CD4-positive, alpha-beta T cell (primary cell): ENCODE measurements at regions not wholly inside any gene's neighbourhood (a gene's known extent, or its start where the extent isn't known, plus 50 kb on each side); places are given as distances from the start of the nearest gene placed in this dataset.

Experiments
- ATAC-seq: fragments of 200-7000 bp; cut with Tn5 transposase; one replicate; pipeline ENCODE4 v1.10.0; 2022; ENCODE audit warnings: mild to moderate bottlenecking; ENCODE audit not compliant: poor library complexity
- CTCF ChIA-PET: fragments of 350-600 bp; sonication (Branson Sonifier 250); formaldehyde crosslinking; loops from one replicate; lab custom pipeline; 2021; ENCODE audit warnings: antibody characterized with exemption, inconsistent platforms; lab: Charles Lee
- POLR2A ChIA-PET: fragments of 350-600 bp; sonication (Branson Sonifier 250); formaldehyde crosslinking; loops from one replicate; lab custom pipeline; 2021; ENCODE audit warnings: antibody characterized with exemption, inconsistent platforms; lab: Charles Lee
- DNase-seq, 14 experiments: peaks; one replicate each; pipeline ENCODE4 v3.0.0-alpha.2; 2013 to 2020; ENCODE audit warnings: mixed read lengths in 2 of 14
- H3K27ac ChIP-seq, 2 donors: one replicate each; pipeline versions ENCODE4 v1.5.1 to v1.7.0; 2013; ENCODE audit warnings: low read length in 2 of 2, low read depth in 1 of 2, mild to moderate bottlenecking in 1 of 2
- H3K27me3 ChIP-seq, 2 experiments: 1 replicate in 1 of 2; 2 replicates in 1 of 2; pipeline versions ENCODE4 v1.6.1 to v1.7.0; 2013; ENCODE audit warnings: low read length in 2 of 2, control low read depth in 1 of 2, mild to moderate bottlenecking in 1 of 2, moderate library complexity in 1 of 2; ENCODE audit not compliant: insufficient read depth in 2 of 2, control insufficient read depth in 1 of 2
- H3K36me3 ChIP-seq: one replicate; pipeline ENCODE4 v1.6.1; 2013; ENCODE audit warnings: low read length, control low read depth; ENCODE audit not compliant: insufficient read depth
- H3K4me1 ChIP-seq: one replicate; pipeline ENCODE4 v1.6.1; 2013; ENCODE audit warnings: low read length, control low read depth; ENCODE audit not compliant: insufficient read depth
- H3K4me3 ChIP-seq: one replicate; pipeline ENCODE4 v1.5.1; 2013; ENCODE audit warnings: mild to moderate bottlenecking, low read length, moderate library complexity
- H3K9me3 ChIP-seq, 2 experiments: 1 replicate in 1 of 2; 2 replicates in 1 of 2; pipeline versions ENCODE4 v1.6.1 to v1.7.0; 2013; ENCODE audit warnings: low read length in 2 of 2, mild to moderate bottlenecking in 2 of 2, control low read depth in 1 of 2, moderate library complexity in 1 of 2; ENCODE audit not compliant: control insufficient read depth in 1 of 2, insufficient read depth in 1 of 2
- H3K27ac Mint-ChIP-seq: one replicate; pipeline ENCODE4 v1.8.0; 2020; ENCODE audit warnings: mixed read lengths
- H3K27me3 Mint-ChIP-seq: one replicate; pipeline ENCODE4 v1.8.0; 2021; ENCODE audit warnings: mixed read lengths
- H3K36me3 Mint-ChIP-seq: one replicate; pipeline ENCODE4 v1.8.0; 2021; ENCODE audit warnings: low read depth, mixed read lengths
- H3K4me1 Mint-ChIP-seq: one replicate; pipeline ENCODE4 v1.8.0; 2021; ENCODE audit warnings: low read depth, mixed read lengths
- H3K4me3 Mint-ChIP-seq: one replicate; pipeline ENCODE4 v1.8.0; 2020; ENCODE audit warnings: mild to moderate bottlenecking, mixed read lengths
- H3K9me3 Mint-ChIP-seq: one replicate; pipeline ENCODE4 v1.8.0; 2020; ENCODE audit warnings: mixed read lengths
- intact Hi-C, 2 experiments: fragments of 100-400 bp; cut with DNase I in 1 of 2; cut with micrococcal nuclease in 1 of 2; formaldehyde crosslinking; loops; one replicate each; pipeline versions ENCODE4 v1.15.1 to v1.9.0; 2023 to 2025; cut with DNase I, micrococcal nuclease
- TF ChIP-seq, protein P1 (sequence below): fragments of 200-600 bp; IDR thresholded peaks from one replicate; pipeline ENCODE4 v1.8.0; 2022; ENCODE audit warnings: antibody characterized with exemption, mild to moderate bottlenecking

DNA sequence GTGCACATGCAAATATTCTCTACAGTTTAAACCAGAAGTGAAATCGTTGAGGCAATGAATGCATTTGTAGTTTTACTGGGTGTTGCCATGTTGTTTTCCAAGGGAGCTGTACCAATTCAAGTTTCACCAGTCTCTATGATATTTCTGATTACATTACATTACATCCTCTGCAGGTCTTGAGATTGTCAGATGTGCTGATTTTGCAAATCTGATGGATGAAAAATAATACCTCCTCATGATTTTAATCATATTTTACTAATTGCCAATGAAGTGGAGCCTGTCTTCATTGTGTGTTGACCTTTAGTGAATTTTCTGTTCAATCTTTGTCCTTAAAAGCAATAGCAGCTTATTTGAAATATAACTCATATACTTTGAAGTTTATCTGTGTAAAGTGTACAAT, 282.4 kb downstream of the NR2F2 start:
- Mint-ChIP-seq H3K27ac (no peak overlapping the region), H3K4me3 (no peak overlapping the region), H3K4me1 (no peaks in the 10 kb centered on the region), H3K9me3 (peaks cover 13% of the 10 kb centered on the region), H3K36me3 (no peaks in the 10 kb centered on the region), H3K27me3 (peaks cover 4% of the 10 kb centered on the region)
- peaks cover 0 to 3% of the 10 kb centered on the region in 2 experiments for H3K9me3 ChIP-seq
- no peak overlapping the region for H3K4me3 ChIP-seq
- H3K36me3 ChIP-seq = no peaks in the 10 kb centered on the region
- no peak overlapping the region for H3K27ac ChIP-seq
- ChIA-PET CTCF (no interaction called here), POLR2A (no interaction called here)
- H3K27me3 ChIP-seq = no peaks in the 10 kb centered on the region
- DNase-seq (no peak), ATAC-seq (no peak)
- no peaks in the 10 kb centered on the region for H3K4me1 ChIP-seq
- TF ChIP-seq, protein P1, sequence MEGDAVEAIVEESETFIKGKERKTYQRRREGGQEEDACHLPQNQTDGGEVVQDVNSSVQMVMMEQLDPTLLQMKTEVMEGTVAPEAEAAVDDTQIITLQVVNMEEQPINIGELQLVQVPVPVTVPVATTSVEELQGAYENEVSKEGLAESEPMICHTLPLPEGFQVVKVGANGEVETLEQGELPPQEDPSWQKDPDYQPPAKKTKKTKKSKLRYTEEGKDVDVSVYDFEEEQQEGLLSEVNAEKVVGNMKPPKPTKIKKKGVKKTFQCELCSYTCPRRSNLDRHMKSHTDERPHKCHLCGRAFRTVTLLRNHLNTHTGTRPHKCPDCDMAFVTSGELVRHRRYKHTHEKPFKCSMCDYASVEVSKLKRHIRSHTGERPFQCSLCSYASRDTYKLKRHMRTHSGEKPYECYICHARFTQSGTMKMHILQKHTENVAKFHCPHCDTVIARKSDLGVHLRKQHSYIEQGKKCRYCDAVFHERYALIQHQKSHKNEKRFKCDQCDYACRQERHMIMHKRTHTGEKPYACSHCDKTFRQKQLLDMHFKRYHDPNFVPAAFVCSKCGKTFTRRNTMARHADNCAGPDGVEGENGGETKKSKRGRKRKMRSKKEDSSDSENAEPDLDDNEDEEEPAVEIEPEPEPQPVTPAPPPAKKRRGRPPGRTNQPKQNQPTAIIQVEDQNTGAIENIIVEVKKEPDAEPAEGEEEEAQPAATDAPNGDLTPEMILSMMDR = no peak
- intact Hi-C loops = no loop called here

DNA sequence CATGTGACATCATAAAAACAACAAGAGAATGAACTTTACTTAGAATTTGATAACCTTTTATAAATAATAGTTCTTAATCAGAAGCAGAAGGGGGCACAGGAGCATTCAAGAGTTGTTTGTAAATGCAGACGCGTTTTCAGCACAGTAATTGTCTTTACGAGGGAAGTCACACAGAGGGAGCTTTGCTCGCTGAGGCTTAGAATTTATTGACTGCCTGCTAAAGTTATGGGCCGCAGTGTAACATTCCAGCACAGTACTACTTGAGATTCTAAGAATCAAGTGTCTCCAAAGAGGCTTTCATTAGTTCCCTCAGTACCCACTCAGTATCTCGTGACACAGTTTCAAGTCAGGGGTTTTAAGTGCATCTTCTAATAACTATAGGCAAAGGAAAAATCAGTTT, 288.7 kb downstream of the NR2F2 start:
- intact Hi-C loops = no loop called here
- ATAC-seq (no peak), DNase-seq (no peak)
- no peaks in the 10 kb centered on the region for H3K36me3 Mint-ChIP-seq
- Histone ChIP-seq H3K27me3 (no peaks in the 10 kb centered on the region), H3K4me1 (no peaks in the 10 kb centered on the region), H3K27ac (no peak overlapping the region), H3K9me3 (peaks cover 0 to 3% of the 10 kb centered on the region in 2 experiments), H3K36me3 (no peaks in the 10 kb centered on the region), H3K4me3 (no peak overlapping the region)
- H3K27me3 Mint-ChIP-seq = peaks cover 6% of the 10 kb centered on the region
- ChIA-PET POLR2A (no interaction called here), CTCF (no interaction called here)
- H3K4me3 Mint-ChIP-seq = no peak overlapping the region
- no peak overlapping the region for H3K27ac Mint-ChIP-seq
- peaks cover 7% of the 10 kb centered on the region for H3K9me3 Mint-ChIP-seq
- H3K4me1 Mint-ChIP-seq = no peaks in the 10 kb centered on the region
- TF ChIP-seq, protein P1 = no peak

DNA sequence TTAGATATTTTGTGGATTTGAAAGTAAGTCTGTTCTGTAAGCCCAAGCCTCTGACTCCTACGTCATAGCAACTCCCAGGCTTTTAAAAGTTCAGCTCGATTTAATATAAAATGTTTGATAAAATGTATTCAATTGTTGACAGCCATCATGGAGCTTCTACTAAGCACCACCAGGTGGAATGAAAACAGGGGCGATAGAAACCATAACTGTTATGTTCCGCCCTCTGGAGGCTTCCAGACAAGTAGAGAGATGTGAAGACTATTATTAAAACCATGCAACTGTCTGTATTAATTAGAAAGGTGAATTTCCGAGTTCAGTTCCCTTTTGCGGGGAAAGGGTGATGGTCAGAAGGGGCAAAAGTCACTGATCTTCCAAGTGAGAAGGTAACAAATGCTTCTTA, 292.2 kb downstream of the NR2F2 start:
- ChIA-PET CTCF (no interaction called here), POLR2A (no interaction called here)
- intact Hi-C loops = no loop called here
- H3K27me3 ChIP-seq = no peaks in the 10 kb centered on the region
- H3K27ac ChIP-seq = no peak overlapping the region
- no peaks in the 10 kb centered on the region for H3K4me1 Mint-ChIP-seq
- H3K27me3 Mint-ChIP-seq = peaks cover 4% of the 10 kb centered on the region
- no peak for ATAC-seq
- H3K4me3 ChIP-seq = no peak overlapping the region
- H3K9me3 ChIP-seq = no peaks in the 10 kb centered on the region
- H3K4me3 Mint-ChIP-seq = no peak overlapping the region
- no peak for DNase-seq
- no peaks in the 10 kb centered on the region for H3K36me3 Mint-ChIP-seq
- H3K9me3 Mint-ChIP-seq = no peaks in the 10 kb centered on the region
- H3K27ac Mint-ChIP-seq = no peak overlapping the region
- H3K36me3 ChIP-seq = no peaks in the 10 kb centered on the region
- TF ChIP-seq, protein P1 = no peak
- no peaks in the 10 kb centered on the region for H3K4me1 ChIP-seq
